Breast epithelium (tissue), 3 donors: ENCODE measurements at regions not wholly inside any gene's neighbourhood (a gene's known extent, or its start where the extent isn't known, plus 50 kb on each side); places are given as distances from the start of the nearest gene placed in this dataset.

Experiments
- CTCF ChIP-seq, 3 donors: fragments of 450-650 bp; IDR thresholded peaks; one replicate each; pipeline ENCODE4 v1.5.1; 2016 to 2017; ENCODE audit warnings: antibody characterized with exemption in 3 of 3, mild to moderate bottlenecking in 3 of 3, moderate library complexity in 3 of 3
- POLR2A ChIP-seq: fragments of 450-650 bp; IDR thresholded peaks from one replicate; pipeline ENCODE4 v1.6.1; 2016; ENCODE audit warnings: antibody characterized with exemption, mild to moderate bottlenecking, moderate library complexity

- TF ChIP-seq POLR2A: no peak
- no peak for TF ChIP-seq CTCF (IDR thresholded peaks at IDR 0.05)
Measured at GRCh38 chr10:89092439-89092838, 101.8 kb downstream of the FAS start.
